ENCODE measurements at regions not wholly inside any gene's neighbourhood (a gene's known extent, or its start where the extent isn't known, plus 50 kb on each side); places are given as distances from the start of the nearest gene placed in this dataset.

- TF ChIP-seq CTCF (conservative IDR thresholded peaks at IDR 0.05; ENCODE audit: low read depth, low read length): no peak
- no peak for TF ChIP-seq EZH2 (IDR thresholded peaks at IDR 0.05; ENCODE audit: borderline replicate concordance, low read depth, low read length, poor library complexity, severe bottlenecking)
These were observed 210.3 kb upstream of the ARG1 start for GRCh38 chr6:131362696-131363095.

Measured in A673 (cell line).